Islet precursor cell (in vitro differentiated cells): ENCODE measurements at regions not wholly inside any gene's neighbourhood (a gene's known extent, or its start where the extent isn't known, plus 50 kb on each side); places are given as distances from the start of the nearest gene placed in this dataset.

Experiments used
- DNase-seq: peaks from one replicate; pipeline ENCODE4 v3.0.0-alpha.2; 2018

DNA sequence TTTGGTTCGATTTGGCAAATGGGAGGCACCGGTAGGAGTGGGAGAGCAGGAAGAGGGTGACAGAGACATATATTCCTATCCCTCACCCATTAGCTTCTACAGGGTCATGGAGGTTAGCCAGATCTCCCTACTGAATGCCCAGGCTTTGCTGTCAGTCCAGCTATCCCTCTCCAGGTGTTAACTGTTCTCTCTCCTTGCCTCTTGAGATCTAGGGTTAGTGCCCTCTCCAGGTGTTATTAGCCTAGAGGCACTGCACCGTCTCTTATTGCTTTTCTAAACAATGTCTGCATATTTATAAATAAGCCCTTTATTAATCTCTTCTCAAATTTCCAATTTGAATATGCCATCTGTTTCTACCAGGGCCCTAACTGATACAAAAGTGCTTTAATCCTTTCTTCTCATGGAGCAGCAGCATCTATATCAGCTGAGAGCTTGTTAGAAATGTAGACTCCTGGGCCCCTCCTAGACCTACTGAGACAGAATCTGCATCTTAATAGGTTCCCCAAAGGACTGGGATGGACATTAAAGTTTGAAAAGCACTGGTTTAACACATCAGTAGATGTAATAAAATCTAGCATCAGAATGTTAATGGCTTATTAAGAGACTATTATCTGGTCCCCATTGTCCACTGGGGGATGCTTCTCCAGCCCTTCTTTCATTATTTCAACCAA lies 322.5 kb upstream of the SLC24A2 start:
- DNase-seq = no peak

DNA sequence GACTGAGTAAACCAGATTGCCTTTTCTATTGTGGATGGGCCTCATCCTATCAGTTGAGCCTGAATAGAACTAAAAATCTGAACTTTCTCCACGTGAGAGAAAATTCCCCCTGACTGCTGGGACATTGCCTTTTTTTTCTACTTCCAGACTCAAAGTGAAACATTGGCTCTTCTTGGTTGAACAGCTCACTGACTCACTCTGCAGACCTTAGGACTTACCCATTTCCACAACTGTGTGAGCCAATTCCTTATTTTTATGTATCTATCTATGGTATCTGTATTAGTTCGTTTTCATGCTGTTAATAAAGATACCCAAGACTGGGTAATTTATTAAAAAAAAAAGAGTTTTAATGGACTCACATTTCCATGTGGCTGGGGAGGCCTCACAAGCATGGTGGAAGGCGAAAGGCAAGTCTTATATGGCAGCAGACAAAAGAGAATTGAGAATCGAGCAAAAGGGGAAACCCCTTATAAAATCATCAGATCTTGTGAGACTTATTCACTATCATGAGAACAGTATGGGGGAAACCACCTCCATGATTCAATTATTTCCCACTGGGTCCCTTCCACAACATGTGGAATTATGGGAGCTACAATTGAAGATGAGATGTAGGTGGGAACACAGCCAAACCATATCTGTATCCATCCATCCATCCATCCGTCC lies 306.7 kb upstream of the SLC24A2 start:
- DNase-seq = no peak

DNA sequence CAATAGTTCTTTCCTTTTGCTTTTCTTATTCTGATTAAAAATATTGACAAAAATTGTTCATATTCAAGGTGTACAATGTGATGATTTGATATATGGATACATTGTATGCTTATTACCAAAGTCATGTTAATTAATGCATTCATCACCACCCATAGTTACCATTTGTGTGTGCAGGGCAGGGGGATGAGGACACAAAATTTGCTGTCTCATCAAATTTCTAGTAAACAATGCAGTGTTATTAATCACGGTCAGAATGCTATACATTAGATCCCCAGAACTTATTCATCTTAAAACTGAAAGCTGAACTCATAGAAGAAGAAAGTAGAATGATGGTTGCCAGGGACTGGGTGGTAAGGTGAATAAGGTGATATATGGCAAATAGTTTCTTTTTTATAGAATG lies 303.7 kb upstream of the SLC24A2 start:
- no peak for DNase-seq

DNA sequence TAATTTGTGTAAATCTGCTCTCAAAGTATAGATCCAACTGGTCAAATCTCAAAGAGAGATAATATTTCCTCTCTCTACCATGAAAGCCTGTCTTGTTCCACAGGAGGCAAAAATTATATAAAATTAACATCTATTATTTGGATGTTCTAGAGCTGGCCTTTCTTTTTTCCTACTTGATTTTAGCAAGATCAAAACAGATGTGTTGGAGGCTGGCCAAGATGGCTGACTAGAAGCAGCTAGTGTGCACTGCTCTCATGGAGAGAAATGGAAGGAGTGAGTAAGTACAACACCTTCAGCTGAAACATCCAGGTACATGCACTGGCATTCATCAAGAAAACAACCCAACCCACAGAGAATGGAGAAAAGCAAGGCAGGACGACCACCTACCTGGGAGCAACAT lies 298.6 kb upstream of the SLC24A2 start:
- no peak for DNase-seq

DNA sequence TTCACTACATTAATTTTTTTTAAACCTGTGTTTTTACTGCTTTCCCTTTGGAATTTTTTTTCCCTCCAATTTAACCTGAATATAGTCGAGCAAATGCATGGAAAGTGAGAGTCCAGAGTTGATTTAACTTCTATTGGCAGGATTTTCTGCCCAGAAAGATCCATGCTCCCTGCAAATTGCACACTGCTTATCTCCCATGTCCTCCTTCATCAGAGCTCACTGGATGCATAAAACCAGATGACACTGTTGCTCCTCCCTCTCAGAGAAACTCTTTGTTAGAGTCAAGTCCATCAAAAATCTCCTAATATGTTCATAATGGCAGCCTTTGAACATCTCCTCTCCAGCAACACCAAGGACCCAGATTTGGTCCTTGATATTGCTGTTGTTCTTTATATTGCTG lies 297.0 kb upstream of the SLC24A2 start:
- no peak for DNase-seq

DNA sequence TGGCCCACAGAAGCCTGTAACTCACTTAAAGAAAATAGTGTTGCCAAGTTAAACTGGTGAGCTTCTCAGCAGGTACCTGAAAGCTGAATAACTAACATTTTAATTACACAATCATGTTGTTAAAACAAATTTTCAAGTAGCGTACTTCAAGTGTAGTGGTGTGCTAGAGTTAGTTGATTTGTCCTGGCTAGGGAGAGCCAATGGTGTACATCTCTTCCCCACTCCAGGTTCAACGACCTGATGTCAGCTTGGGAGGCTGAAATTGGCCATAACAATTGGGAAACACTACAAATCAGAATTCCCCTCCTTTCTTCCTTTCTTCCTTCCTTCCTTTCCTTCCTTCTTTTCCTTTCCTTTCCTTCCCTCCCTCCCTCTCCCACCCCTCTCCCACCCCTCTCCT lies 295.3 kb upstream of the SLC24A2 start:
- DNase-seq = no peak

DNA sequence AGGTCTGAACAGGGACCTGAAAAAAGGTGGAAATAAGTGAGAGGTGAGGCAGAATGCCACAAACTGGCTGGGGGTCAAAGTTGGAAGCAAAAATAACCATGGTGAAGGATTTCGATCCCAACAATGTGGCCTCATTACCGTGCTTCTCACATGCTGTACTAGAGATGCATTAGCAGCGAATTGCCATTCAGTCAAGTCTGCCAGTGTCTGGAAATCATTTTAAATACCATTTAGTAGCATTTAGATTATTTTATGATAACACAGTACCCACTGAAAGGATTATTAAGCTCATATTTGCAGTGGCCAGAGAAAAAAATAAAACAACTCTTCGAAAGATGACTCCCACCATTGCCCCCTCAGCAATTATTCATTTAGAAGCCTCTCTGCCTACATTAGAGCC lies 294.6 kb upstream of the SLC24A2 start:
- DNase-seq = no peak

DNA sequence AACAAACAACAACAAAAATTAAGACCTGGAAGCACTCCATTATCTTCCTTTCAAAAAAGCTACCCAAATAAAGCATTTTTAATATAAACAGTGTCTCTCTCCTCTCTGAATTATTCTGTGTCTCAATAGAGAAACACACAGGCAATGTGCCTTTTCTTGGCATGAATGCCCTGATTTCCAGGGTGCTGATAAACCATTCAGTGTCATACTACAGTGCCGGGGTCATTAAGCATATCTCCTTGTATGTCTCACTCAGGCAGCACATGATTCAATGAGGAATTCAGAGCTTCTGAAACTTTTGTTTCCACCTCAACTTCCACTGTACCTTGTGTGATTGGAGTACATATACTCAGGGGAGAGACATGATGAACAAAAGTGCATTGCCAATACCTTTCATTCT lies 294.0 kb upstream of the SLC24A2 start:
- DNase-seq = no peak

DNA sequence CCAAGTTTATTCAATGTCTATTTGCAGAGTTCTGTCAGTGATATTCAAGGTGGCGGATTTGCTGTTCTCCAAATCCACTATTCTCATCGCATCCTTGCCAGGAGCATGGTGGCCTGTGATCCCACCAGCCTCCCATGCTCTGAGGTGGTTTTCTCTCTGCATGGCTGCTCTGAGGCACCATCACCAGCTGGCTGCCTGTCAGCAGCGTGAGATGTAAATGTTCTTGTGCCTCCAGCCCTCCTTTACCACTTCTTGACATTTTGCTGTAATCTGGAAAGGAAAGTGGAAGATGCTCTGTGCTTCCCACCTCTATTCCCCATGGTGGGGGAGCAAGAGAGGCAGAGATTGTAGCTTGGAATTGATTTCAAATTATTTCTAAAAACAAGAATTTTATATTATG lies 293.6 kb upstream of the SLC24A2 start:
- no peak for DNase-seq

DNA sequence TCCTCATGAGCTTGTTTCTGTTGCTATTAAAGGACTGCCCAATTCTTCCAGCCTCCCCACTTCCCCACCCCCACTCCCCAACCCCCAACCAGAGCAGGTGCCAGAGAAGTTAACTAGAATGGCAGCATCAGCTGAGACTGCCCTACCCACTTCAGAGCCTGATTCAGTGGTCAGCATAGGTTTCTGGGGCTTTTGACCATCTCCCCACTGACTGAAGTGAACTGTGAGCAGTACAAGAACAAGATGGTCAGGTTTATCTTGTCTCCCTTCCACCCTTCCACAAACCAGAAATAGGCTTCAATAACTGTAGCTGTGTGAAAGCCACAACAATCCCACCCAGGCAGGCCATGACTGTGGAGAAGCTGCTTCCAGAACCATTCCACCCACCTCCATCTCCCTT lies 289.4 kb upstream of the SLC24A2 start:
- no peak for DNase-seq

DNA sequence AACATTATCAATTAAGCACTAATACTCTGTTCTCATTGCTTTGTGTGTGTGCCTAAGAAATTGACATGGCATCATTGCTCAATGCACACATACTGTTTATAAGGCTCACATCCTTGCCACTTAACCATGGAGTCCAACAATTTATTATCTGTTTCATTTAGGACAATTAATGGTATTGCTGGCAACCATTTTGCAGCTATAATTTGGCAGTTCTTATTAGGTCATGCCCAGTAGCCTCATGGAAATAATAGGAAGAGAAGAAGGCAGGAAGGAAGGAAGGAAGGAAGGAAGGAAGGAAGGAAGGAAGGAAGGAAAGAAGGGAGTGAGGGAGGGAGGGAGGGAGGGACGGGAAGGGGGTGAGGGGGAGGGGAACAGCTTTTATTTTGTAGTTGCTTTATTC lies 285.5 kb upstream of the SLC24A2 start:
- DNase-seq = no peak

DNA sequence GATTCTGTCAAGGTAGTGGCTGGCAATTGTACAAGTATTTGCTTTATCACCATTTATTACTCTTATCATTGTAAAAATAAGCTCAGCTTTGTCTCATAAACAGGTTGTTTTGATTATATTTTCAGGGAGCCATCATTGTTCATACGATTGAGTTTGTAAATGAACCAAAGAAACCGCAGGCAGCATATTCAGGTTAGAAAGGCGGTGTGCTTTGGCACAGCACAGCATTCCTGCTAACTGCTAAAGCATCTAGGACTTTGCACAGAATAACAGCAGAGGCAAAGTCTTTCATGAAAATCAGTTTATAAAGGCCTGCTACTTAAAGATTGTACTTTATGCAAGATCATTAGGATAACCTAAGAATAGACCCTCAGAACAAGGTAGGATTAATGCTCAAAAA lies 281.5 kb upstream of the SLC24A2 start:
- no peak for DNase-seq

DNA sequence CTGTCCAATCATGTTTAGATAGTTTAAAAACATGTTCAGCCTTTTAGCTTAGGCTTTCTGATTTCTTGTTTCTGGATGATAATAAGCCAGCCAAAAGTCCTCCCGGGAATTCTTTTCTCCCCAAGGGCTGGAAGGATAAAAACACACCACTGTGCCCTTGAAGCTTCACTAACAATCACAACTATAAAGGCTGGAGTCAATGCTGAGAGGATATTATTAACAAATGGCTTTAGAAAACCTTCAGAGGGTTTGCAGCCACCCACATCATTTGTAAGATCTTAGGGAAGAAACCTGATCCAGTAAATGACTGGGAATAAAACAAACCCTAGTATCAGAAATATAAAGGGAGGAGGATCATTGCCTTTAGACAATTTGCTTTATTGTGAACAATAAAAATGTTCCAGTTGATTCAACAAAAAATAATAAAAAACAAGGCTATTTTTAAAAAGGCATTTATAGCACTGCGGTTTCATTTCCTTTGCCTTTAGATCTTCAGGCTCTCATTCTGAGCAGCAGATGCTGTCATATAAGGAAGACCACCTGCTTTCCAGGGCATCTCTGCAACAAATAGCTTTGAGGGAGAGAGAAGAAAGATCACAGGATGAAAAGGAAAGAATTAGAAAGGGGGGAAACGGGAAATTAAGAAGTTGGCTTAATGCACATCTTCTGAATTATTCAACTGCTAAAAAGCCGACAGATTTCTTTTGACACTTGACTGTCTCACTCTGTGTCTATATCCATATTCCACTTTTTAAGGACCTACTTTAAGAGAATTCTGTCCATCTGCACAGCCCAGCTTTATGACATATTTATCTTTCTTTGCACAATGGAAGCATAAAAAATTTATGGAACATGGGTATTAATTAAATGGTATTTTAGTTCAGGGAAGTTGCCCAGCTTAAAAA lies 277.2 kb upstream of the SLC24A2 start:
- DNase-seq = no peak

DNA sequence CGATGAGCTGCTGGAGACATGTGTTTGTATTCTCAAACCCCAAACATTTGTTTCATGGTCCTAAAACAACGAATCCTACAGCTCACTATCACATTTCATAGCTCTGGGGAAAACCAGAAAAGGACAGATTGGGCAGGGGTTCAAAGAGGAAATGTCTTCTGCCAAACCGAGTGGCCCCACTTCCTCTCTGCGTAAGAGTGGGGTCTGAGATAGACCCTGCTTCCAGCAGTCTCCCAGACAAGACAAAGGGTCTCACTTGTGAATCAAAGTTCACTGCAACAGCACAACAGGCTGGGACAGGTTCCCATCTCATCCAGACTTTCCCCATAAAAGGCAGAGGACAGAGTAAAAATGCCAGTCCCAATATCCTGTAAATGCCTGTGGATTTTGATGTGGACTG lies 276.2 kb upstream of the SLC24A2 start:
- DNase-seq = no peak

DNA sequence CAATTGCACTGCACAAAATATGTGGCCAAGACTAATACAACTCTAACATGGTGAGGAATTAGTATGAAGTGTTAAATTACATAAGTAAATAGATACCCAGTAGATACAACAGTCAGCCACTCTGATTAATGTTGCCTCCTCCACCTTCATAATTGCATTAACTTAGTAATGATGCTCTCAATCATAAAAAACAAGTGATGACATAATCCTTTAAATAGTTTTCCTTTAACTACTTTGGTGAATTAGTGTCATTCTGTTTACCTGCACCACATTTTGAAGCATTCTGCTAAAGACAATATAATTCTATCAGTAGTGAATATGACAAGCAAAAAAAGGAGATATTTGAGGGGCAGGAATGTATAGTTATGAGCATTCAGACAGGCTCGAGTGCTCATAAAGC lies 265.9 kb upstream of the SLC24A2 start:
- DNase-seq = no peak

DNA sequence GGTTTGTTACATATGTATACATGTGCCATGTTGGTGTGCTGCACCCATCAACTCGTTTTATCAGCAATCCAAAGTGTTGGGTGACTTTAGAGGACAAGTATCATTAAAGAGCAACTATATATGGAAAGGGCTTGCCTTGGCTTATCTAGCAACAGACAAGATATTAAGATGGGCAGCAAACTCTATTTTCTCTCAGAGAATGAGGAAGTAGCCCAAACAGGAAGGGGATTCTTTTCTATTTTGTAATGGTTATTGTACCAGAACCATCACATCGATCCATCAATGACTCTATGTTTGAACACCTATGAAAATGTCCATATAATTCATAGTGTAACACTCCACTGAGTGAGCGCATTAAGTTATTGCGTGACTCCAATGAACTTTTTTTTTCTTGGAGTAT lies 260.1 kb upstream of the SLC24A2 start:
- no peak for DNase-seq

DNA sequence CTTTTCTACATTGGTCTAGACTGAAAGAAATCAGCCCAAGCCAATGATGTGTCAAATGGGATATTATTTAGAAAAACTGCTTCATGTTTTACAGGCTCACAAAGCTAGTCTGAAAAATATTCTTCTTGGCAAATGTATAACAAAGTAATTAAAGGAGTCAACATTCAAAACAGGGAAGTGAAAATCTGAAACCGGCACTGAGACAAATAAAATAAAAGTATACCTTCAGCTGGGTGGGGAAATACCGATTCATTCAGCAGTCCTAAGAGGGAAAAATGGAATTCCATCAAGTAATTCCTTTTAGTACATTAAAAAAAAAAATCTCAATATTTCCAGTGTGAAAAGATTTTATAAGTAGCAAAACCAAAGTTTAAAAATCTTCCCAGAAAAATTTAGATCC lies 259.6 kb upstream of the SLC24A2 start:
- no peak for DNase-seq

DNA sequence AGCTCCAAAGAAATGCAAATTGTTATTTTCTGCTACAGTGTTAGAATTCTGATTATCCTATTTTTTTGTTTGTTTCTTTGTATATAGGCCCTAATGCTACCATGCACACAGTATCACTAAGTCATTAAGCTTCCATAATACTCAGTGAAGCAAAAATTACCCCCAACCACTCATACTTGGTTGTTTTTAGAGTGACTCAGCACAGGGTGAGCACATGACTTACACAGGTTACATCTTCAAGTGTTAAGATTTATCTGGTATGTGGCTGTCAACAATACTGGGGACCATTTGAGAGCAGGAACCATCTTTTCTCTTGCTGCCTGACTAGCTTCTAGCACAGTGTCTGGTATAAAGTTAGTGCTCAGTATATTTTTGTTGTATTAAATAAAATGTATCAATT lies 255.8 kb upstream of the SLC24A2 start:
- no peak for DNase-seq

DNA sequence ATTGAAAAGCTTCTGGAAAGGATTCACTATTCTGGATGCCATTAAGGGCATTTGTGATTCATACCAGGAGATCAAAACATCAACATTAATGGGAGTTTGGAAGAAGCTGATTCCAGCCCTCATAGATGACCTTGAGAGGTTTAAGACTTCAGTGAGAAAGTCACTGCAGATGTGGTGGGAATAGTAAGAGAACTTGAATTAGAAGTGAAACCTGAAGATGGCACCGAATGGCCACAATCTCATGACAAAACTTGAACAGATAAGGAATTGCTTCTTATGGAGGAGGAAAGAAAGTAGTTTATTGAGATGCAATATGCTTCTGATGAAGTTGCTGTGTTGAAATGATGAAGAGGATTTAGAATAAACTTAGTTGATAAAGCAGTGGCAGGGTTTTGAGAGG lies 254.6 kb upstream of the SLC24A2 start:
- no peak for DNase-seq

DNA sequence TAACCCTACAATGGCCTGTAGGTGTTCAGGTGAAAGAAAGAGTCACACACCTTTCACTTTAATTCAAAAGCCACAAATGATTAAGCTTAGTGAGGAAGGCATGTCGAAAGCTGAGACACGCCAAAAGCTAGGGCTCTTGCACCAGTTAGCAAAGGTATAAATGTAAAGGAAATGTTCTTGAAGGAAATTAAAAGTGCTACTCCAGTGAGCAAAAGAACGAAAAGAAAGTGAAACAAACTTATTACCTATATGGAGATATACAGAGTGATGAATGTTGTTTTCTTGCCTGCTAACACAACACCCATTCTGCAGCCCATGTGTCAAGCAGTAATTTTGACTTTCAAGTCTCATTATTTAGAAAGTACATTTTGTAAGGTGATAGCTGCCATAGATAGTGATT lies 254.2 kb upstream of the SLC24A2 start:
- no peak for DNase-seq

DNA sequence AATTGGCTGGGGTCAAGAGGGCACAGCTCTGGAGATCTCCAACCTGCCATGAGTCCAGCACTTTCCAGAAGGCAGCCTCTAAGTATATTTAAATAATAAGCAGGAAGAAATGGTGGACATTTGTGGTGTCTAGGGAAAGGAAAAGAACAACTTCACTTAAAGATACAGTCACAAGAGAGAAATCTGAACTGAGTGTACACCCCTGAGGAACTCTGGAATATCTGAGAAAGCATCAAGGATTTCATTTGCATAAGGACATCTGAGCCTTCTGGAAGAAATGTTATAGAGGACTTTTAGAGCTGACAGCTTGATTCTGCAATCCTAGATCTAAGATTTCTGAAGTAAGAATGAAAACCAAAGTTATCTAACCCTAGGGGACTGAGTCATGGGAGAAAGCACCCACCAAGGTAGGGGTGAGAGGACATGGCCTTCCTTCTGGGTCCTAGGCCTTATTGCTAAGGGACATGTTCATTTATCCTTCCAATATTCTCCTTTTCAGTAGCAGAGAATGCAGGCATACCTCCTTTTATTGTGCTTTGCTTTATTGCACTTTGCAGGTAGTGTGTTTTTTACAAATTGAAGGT lies 253.4 kb upstream of the SLC24A2 start:
- no peak for DNase-seq

DNA sequence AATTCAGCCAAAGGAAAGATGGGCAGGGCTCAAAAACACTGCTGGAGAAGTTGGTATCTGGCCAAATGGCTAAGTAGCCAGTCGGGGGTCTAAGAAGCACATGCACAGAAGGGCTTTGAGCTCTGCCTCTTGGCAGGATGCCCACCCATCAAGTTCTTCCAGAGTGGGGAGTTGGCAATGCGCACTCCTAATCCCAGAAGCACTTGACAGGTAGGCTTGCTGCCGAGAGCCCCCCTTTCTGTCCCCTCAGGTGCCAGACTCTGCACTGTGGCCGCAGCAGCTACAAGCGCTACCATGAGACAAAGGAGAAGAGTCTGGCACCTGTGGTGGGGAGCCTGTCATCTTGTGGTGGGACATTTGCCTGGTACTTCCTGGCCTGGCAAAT lies 252.9 kb upstream of the SLC24A2 start:
- DNase-seq = no peak

DNA sequence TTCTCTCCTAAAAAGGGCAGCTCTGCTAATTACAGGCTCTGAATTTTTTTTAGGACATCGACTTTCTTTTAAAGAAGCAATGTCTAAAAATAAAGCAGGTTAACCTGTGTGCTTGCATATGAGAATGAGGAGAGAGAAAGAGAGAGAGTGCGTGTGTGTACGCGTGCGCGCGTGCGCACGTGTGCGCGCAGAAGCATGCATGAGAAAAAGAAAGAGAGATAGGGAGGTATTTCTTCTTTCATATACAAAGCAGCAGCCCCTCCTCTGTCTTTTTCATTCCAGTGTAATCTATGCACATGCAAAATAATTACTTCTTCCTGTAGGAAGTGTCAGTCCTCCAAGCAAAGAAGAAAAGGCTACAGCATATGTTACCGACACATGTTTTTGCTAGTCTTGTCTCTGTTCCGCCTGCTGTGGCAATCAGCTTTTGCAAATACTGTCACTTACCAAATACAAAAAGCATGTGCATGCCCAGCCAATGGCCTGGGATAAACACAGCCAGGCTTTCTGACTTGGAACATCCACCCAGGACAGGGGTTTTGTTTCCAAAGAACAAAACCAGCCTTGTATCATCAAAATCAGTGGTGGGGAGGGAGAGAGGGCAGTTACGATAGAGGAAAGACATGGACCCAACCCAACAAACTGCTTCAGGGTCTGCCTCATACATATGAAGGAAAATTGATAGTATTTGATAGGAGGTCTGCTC lies 252.3 kb upstream of the SLC24A2 start:
- DNase-seq = no peak
